Ishikawa (cell line): ENCODE measurements at regions not wholly inside any gene's neighbourhood (a gene's known extent, or its start where the extent isn't known, plus 50 kb on each side); places are given as distances from the start of the nearest gene placed in this dataset.

Experiments
- CEBPB ChIP-seq: IDR thresholded peaks from 2 replicates; pipeline ENCODE4 v1.6.1; 2012
- CREB1 ChIP-seq: IDR thresholded peaks from 2 replicates; pipeline ENCODE4 v1.6.1; 2012; ENCODE audit warnings: low read depth
- EGR1 ChIP-seq: IDR thresholded peaks from 2 replicates; pipeline ENCODE4 v1.6.1; 2012
- EP300 ChIP-seq: IDR thresholded peaks from 2 replicates; pipeline ENCODE4 v1.6.1; 2012; ENCODE audit warnings: borderline replicate concordance
- FOXM1 ChIP-seq: IDR thresholded peaks from 2 replicates; pipeline ENCODE4 v1.6.1; 2012; ENCODE audit warnings: low read depth, borderline replicate concordance
- MAX ChIP-seq: IDR thresholded peaks from 2 replicates; pipeline ENCODE4 v1.6.1; 2012
- NFIC ChIP-seq: IDR thresholded peaks from 2 replicates; pipeline ENCODE4 v1.6.1; 2012
- RAD21 ChIP-seq: IDR thresholded peaks from 2 replicates; pipeline ENCODE4 v1.6.1; 2012; ENCODE audit warnings: low read depth
- REST ChIP-seq: IDR thresholded peaks from 2 replicates; pipeline ENCODE4 v1.6.1; 2012; ENCODE audit warnings: low read depth, mild to moderate bottlenecking
- TAF1 ChIP-seq: IDR thresholded peaks from 2 replicates; pipeline ENCODE4 v1.6.1; 2012; ENCODE audit warnings: low read depth, mild to moderate bottlenecking
- TCF12 ChIP-seq: IDR thresholded peaks from 2 replicates; pipeline ENCODE4 v1.6.1; 2012; ENCODE audit warnings: low read depth
- TEAD4 ChIP-seq: IDR thresholded peaks from 2 replicates; pipeline ENCODE4 v1.6.1; 2012
- USF1 ChIP-seq: IDR thresholded peaks from 2 replicates; pipeline ENCODE4 v1.6.1; 2012
- YY1 ChIP-seq: IDR thresholded peaks from 2 replicates; pipeline ENCODE4 v1.6.1; 2012; ENCODE audit warnings: low read depth
- ZBTB7A ChIP-seq: IDR thresholded peaks from 2 replicates; pipeline ENCODE4 v1.6.1; 2012; ENCODE audit warnings: low read depth

- TF ChIP-seq RAD21, result no peak
- TF ChIP-seq USF1, result no peak
- TF ChIP-seq MAX, result no peak
- no peak for TF ChIP-seq NFIC
- no peak for TF ChIP-seq REST
- TF ChIP-seq TEAD4, result no peak
- TF ChIP-seq YY1, result no peak
- TF ChIP-seq TAF1, result no peak
These were observed 407.2 kb upstream of the NETO1 start for GRCh38 chr18:73274812-73275621.

DNA sequence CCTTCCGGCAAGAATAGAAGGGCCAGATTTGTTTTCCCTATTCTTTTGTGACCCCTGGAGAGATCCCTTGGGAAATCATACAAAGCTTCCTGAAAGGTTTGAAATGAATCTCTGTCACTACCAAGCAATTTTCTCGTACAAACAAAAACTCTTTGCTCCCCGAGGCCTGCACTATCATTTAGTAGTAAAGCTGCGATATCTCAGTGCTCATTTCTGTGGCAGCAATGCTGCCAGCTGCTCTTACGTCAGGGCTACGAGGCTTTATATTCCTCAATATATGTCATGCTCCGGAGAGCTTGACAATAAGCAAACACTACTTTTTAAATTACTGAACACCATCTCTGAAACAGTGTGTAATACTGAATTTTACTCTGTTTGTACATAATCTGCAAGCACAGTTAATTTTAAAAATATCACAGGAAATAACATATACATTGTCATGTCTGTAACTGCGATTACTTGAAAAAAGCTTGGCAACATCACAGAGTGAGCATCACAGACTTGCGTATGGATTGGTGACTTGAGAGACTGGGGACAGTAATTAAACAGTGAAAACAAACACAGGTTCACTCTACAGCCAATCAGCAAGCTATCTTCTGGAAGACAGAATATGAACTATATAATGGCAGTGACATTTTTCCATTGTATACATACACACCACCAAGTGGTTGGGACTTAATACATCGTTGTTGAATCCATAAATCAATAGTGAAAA, 403.3 kb upstream of the NETO1 start:
- no peak for TF ChIP-seq EGR1
- TF ChIP-seq EP300, result no peak
- TF ChIP-seq MAX, result no peak
- no peak for TF ChIP-seq FOXM1
- no peak for TF ChIP-seq TAF1
- no peak for TF ChIP-seq NFIC
- no peak for TF ChIP-seq TCF12
- TF ChIP-seq RAD21, result no peak
- no peak for TF ChIP-seq ZBTB7A
- no peak for TF ChIP-seq CEBPB
- no peak for TF ChIP-seq REST

DNA sequence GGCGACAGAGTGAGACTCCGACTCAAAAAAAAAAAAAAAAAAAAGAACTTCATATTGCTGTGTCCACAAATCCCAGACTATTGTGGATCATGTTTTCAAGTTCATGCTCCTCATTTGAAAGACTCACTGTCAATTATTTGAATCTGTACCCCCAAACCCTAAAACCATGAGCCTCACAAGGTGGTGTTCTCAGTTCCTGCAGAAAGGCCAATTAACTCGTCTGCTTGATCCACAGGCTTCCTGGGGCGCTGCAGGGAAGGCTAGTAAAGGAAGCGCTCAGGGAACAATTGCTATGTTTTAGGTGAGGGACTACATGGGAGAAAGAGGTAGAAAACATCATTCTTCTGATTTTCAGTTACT, 396.8 kb upstream of the NETO1 start:
- TF ChIP-seq CREB1 (no peak), TCF12 (no peak), MAX (peak; percentile 15), TAF1 (0 out of 2 replicates have a peak, but pooled peaks have one; percentile 28)

DNA sequence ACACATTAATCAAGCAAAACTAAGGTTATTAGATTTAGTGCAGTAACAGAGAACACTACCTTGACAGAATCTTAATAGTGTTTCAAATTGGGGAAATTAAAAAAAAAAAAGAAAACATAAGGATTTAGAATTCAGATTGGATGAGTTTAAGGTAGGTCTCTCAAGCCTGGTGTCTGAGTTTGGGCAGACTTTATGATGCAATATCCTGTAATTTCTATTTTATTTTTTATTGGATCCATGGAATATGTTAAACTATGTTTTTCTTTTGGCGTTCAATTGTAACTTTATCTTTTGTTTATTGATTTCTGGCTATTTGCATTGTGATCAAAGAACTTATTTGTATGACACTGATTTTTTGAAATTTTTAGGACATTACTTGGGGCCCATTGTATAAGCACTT, 394.1 kb upstream of the NETO1 start:
- no peak for TF ChIP-seq USF1
- TF ChIP-seq RAD21, result no peak
- TF ChIP-seq CREB1, result no peak
- no peak for TF ChIP-seq TEAD4
- no peak for TF ChIP-seq ZBTB7A
- TF ChIP-seq YY1, result no peak
- no peak for TF ChIP-seq EGR1
- TF ChIP-seq MAX, result no peak
- no peak for TF ChIP-seq CEBPB
- no peak for TF ChIP-seq FOXM1
- no peak for TF ChIP-seq EP300
- TF ChIP-seq TAF1, result no peak
- TF ChIP-seq REST, result no peak
- no peak for TF ChIP-seq NFIC
